ENCODE measurements at regions not wholly inside any gene's neighbourhood (a gene's known extent, or its start where the extent isn't known, plus 50 kb on each side); places are given as distances from the start of the nearest gene placed in this dataset.
"Not testable (repeated sequence)": the region's sequence is repeated elsewhere in the genome, so short reads cannot be mapped to it uniquely, and the experiment has no call there.

- Histone ChIP-seq H3K27me3 (replicated peaks; ENCODE audit: control insufficient read depth, insufficient read depth, low read length, poor library complexity, severe bottlenecking) (no peaks in the 10 kb centered on the region), H3K4me3 (ENCODE audit: insufficient read depth, low read depth, low read length, poor library complexity, severe bottlenecking) (no peak overlapping the region), H3K9me3 (ENCODE audit: control insufficient read depth, low read length) (no peaks in the 10 kb centered on the region), H3K27ac (ENCODE audit: insufficient read depth, low read length, poor library complexity, severe bottlenecking) (no peak overlapping the region), H3K36me3 (ENCODE audit: control insufficient read depth, insufficient read depth, low read length) (no peaks in the 10 kb centered on the region), H3K4me1 (ENCODE audit: control insufficient read depth, insufficient read depth, low read length, poor library complexity, severe bottlenecking) (no peaks in the 10 kb centered on the region)
- DNase-seq: no peak
Measured at GRCh38 chr10:80952436-80952835, 414.7 kb downstream of the SH2D4B start.

GRCh38 chr10:80957161-80957560 lies 419.5 kb downstream of the SH2D4B start:
- no peak overlapping the region for H3K4me3 ChIP-seq (ENCODE audit: insufficient read depth, low read depth, low read length, poor library complexity, severe bottlenecking)
- no peak for DNase-seq
- no peaks in the 10 kb centered on the region for H3K4me1 ChIP-seq (ENCODE audit: control insufficient read depth, insufficient read depth, low read length, poor library complexity, severe bottlenecking)
- H3K9me3 ChIP-seq (ENCODE audit: control insufficient read depth, low read length): no peaks in the 10 kb centered on the region
- no peaks in the 10 kb centered on the region for H3K27me3 ChIP-seq (replicated peaks; ENCODE audit: control insufficient read depth, insufficient read depth, low read length, poor library complexity, severe bottlenecking)
- no peak overlapping the region for H3K27ac ChIP-seq (ENCODE audit: insufficient read depth, low read length, poor library complexity, severe bottlenecking)
- no peaks in the 10 kb centered on the region for H3K36me3 ChIP-seq (ENCODE audit: control insufficient read depth, insufficient read depth, low read length)

GRCh38 chr10:80964179-80964578 lies 426.5 kb downstream of the SH2D4B start:
- no peaks in the 10 kb centered on the region for H3K36me3 ChIP-seq (ENCODE audit: control insufficient read depth, insufficient read depth, low read length)
- no peak overlapping the region for H3K27ac ChIP-seq (ENCODE audit: insufficient read depth, low read length, poor library complexity, severe bottlenecking)
- no peak for DNase-seq
- H3K27me3 ChIP-seq (replicated peaks; ENCODE audit: control insufficient read depth, insufficient read depth, low read length, poor library complexity, severe bottlenecking): no peaks in the 10 kb centered on the region
- H3K4me1 ChIP-seq (ENCODE audit: control insufficient read depth, insufficient read depth, low read length, poor library complexity, severe bottlenecking): no peaks in the 10 kb centered on the region
- H3K4me3 ChIP-seq (ENCODE audit: insufficient read depth, low read depth, low read length, poor library complexity, severe bottlenecking): no peak overlapping the region
- no peaks in the 10 kb centered on the region for H3K9me3 ChIP-seq (ENCODE audit: control insufficient read depth, low read length)

- no peaks in the 10 kb centered on the region for H3K4me1 ChIP-seq (ENCODE audit: control insufficient read depth, insufficient read depth, low read length, poor library complexity, severe bottlenecking)
- no peaks in the 10 kb centered on the region for H3K9me3 ChIP-seq (ENCODE audit: control insufficient read depth, low read length)
- H3K36me3 ChIP-seq (ENCODE audit: control insufficient read depth, insufficient read depth, low read length): no peaks in the 10 kb centered on the region
- no peak for DNase-seq
- H3K27ac ChIP-seq (ENCODE audit: insufficient read depth, low read length, poor library complexity, severe bottlenecking): no peak overlapping the region
- no peaks in the 10 kb centered on the region for H3K27me3 ChIP-seq (replicated peaks; ENCODE audit: control insufficient read depth, insufficient read depth, low read length, poor library complexity, severe bottlenecking)
- no peak overlapping the region for H3K4me3 ChIP-seq (ENCODE audit: insufficient read depth, low read depth, low read length, poor library complexity, severe bottlenecking)
Measured at GRCh38 chr10:80964955-80965614, 427.4 kb downstream of the SH2D4B start.

GRCh38 chr10:80966326-80966986 lies 428.8 kb downstream of the SH2D4B start:
- no peaks in the 10 kb centered on the region for H3K9me3 ChIP-seq (ENCODE audit: control insufficient read depth, low read length)
- H3K27me3 ChIP-seq (replicated peaks; ENCODE audit: control insufficient read depth, insufficient read depth, low read length, poor library complexity, severe bottlenecking): no peaks in the 10 kb centered on the region
- no peak overlapping the region for H3K4me3 ChIP-seq (ENCODE audit: insufficient read depth, low read depth, low read length, poor library complexity, severe bottlenecking)
- no peak for DNase-seq
- no peaks in the 10 kb centered on the region for H3K36me3 ChIP-seq (ENCODE audit: control insufficient read depth, insufficient read depth, low read length)
- H3K27ac ChIP-seq (ENCODE audit: insufficient read depth, low read length, poor library complexity, severe bottlenecking): no peak overlapping the region
- no peaks in the 10 kb centered on the region for H3K4me1 ChIP-seq (ENCODE audit: control insufficient read depth, insufficient read depth, low read length, poor library complexity, severe bottlenecking)

- not testable (repeated sequence) for H3K27ac ChIP-seq (ENCODE audit: insufficient read depth, low read length, poor library complexity, severe bottlenecking); H3K9me3 ChIP-seq (ENCODE audit: control insufficient read depth, low read length); DNase-seq; H3K4me3 ChIP-seq (ENCODE audit: insufficient read depth, low read depth, low read length, poor library complexity, severe bottlenecking); H3K4me1 ChIP-seq (ENCODE audit: control insufficient read depth, insufficient read depth, low read length, poor library complexity, severe bottlenecking); H3K27me3 ChIP-seq (replicated peaks; ENCODE audit: control insufficient read depth, insufficient read depth, low read length, poor library complexity, severe bottlenecking); H3K36me3 ChIP-seq (ENCODE audit: control insufficient read depth, insufficient read depth, low read length)
Measured at GRCh38 chr10:80967357-80967756, 429.7 kb downstream of the SH2D4B start.

GRCh38 chr10:80968903-80969302 lies 431.2 kb downstream of the SH2D4B start:
- H3K4me3 ChIP-seq (ENCODE audit: insufficient read depth, low read depth, low read length, poor library complexity, severe bottlenecking): no peak overlapping the region
- no peak for DNase-seq
- H3K36me3 ChIP-seq (ENCODE audit: control insufficient read depth, insufficient read depth, low read length): no peaks in the 10 kb centered on the region
- H3K27ac ChIP-seq (ENCODE audit: insufficient read depth, low read length, poor library complexity, severe bottlenecking): no peak overlapping the region
- no peaks in the 10 kb centered on the region for H3K9me3 ChIP-seq (ENCODE audit: control insufficient read depth, low read length)
- H3K4me1 ChIP-seq (ENCODE audit: control insufficient read depth, insufficient read depth, low read length, poor library complexity, severe bottlenecking): no peaks in the 10 kb centered on the region
- no peaks in the 10 kb centered on the region for H3K27me3 ChIP-seq (replicated peaks; ENCODE audit: control insufficient read depth, insufficient read depth, low read length, poor library complexity, severe bottlenecking)

GRCh38 chr10:80971461-80971860 lies 433.8 kb downstream of the SH2D4B start:
- Histone ChIP-seq H3K9me3 (ENCODE audit: control insufficient read depth, low read length) (no peaks in the 10 kb centered on the region), H3K4me3 (ENCODE audit: insufficient read depth, low read depth, low read length, poor library complexity, severe bottlenecking) (no peak overlapping the region), H3K27ac (ENCODE audit: insufficient read depth, low read length, poor library complexity, severe bottlenecking) (no peak overlapping the region), H3K27me3 (replicated peaks; ENCODE audit: control insufficient read depth, insufficient read depth, low read length, poor library complexity, severe bottlenecking) (no peaks in the 10 kb centered on the region), H3K4me1 (ENCODE audit: control insufficient read depth, insufficient read depth, low read length, poor library complexity, severe bottlenecking) (no peaks in the 10 kb centered on the region), H3K36me3 (ENCODE audit: control insufficient read depth, insufficient read depth, low read length) (no peaks in the 10 kb centered on the region)
- DNase-seq: no peak

- no peaks in the 10 kb centered on the region for H3K4me1 ChIP-seq (ENCODE audit: control insufficient read depth, insufficient read depth, low read length, poor library complexity, severe bottlenecking)
- no peak overlapping the region for H3K4me3 ChIP-seq (ENCODE audit: insufficient read depth, low read depth, low read length, poor library complexity, severe bottlenecking)
- no peak overlapping the region for H3K27ac ChIP-seq (ENCODE audit: insufficient read depth, low read length, poor library complexity, severe bottlenecking)
- no peaks in the 10 kb centered on the region for H3K27me3 ChIP-seq (replicated peaks; ENCODE audit: control insufficient read depth, insufficient read depth, low read length, poor library complexity, severe bottlenecking)
- H3K9me3 ChIP-seq (ENCODE audit: control insufficient read depth, low read length): no peaks in the 10 kb centered on the region
- no peaks in the 10 kb centered on the region for H3K36me3 ChIP-seq (ENCODE audit: control insufficient read depth, insufficient read depth, low read length)
- no peak for DNase-seq
Measured at GRCh38 chr10:80976658-80977057, 439.0 kb downstream of the SH2D4B start.

- no peak for DNase-seq
- Histone ChIP-seq H3K36me3 (ENCODE audit: control insufficient read depth, insufficient read depth, low read length) (no peaks in the 10 kb centered on the region), H3K27me3 (replicated peaks; ENCODE audit: control insufficient read depth, insufficient read depth, low read length, poor library complexity, severe bottlenecking) (no peaks in the 10 kb centered on the region), H3K27ac (ENCODE audit: insufficient read depth, low read length, poor library complexity, severe bottlenecking) (no peak overlapping the region), H3K9me3 (ENCODE audit: control insufficient read depth, low read length) (no peaks in the 10 kb centered on the region), H3K4me1 (ENCODE audit: control insufficient read depth, insufficient read depth, low read length, poor library complexity, severe bottlenecking) (no peaks in the 10 kb centered on the region), H3K4me3 (ENCODE audit: insufficient read depth, low read depth, low read length, poor library complexity, severe bottlenecking) (no peak overlapping the region)
Measured at GRCh38 chr10:80985102-80985501, 447.4 kb downstream of the SH2D4B start.

Measured in effector memory CD4-positive, alpha-beta T cell (primary cell).